ENCODE measurements at regions not wholly inside any gene's neighbourhood (a gene's known extent, or its start where the extent isn't known, plus 50 kb on each side); places are given as distances from the start of the nearest gene placed in this dataset.

DNA sequence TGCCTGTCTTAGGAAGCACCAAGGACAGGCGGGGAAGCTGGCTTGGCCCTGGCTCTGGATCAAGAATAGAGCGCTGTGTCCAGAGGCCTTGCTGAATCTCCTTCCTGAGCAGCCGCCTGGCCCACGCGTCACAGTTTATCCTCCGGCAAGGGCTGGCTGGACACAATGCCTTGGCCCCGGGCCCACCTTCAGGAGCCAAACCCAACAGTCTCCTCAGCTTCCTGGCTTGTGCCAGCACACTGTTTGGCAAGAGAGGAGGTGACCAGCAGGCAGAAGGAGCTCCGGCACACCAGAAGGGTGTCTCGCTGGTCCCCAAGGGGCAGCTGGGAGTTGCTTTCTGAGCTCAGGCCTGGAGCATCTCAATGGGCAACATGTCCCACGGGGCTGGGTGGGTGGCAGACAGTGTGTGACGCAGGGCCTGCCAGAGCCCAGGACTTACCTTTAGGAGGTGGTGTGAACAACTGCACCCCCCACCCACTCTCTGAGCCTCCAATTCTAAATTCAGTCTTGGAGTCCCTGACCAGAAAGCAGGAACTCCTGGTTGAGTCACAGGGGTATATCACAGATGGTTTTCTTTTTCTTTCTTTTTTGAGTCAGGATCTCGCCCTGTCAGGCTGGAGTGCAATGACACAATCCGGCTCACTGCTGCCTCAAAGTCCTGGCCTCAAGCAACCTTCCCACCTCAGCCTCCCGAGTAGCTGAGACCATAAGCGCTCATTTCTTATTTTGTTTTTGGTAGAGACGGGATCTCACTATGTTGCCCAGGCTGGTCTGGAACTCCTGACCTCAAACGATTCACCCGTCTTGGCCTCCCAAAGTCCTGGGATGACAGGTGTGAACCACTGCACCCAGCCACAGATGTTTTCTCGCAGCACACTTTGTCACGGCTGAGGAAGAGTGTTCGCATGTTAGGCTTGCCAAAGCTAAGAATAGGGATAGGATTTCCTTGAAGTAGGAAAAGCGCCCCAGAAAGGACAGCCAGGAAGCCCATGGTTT, 361.2 kb downstream of the BCOR start:
- TF ChIP-seq, protein P1, sequence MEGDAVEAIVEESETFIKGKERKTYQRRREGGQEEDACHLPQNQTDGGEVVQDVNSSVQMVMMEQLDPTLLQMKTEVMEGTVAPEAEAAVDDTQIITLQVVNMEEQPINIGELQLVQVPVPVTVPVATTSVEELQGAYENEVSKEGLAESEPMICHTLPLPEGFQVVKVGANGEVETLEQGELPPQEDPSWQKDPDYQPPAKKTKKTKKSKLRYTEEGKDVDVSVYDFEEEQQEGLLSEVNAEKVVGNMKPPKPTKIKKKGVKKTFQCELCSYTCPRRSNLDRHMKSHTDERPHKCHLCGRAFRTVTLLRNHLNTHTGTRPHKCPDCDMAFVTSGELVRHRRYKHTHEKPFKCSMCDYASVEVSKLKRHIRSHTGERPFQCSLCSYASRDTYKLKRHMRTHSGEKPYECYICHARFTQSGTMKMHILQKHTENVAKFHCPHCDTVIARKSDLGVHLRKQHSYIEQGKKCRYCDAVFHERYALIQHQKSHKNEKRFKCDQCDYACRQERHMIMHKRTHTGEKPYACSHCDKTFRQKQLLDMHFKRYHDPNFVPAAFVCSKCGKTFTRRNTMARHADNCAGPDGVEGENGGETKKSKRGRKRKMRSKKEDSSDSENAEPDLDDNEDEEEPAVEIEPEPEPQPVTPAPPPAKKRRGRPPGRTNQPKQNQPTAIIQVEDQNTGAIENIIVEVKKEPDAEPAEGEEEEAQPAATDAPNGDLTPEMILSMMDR (IDR thresholded peaks at IDR 0.05; ENCODE audit: borderline replicate concordance, insufficient read depth, low read depth, low read length), result no peak

DNA sequence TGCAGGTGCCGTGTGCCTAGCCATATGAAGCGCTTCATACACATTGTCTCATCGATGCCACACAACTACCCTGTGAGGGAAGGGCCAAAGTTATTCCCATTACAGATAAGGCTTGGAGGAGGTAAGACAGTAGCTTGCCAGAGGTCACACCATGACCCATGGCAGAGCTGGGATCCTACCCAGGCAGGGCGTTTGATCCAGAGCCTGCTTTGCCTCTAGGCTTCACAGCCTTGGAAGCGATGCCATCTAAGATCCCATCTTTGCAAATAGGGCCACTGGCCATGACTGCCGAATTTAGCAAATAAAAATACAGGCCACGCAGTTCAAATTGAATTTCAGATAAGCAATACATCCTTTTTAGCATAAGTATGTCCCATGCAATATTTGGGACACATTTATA, 358.2 kb downstream of the BCOR start:
- TF ChIP-seq, protein P1 (IDR thresholded peaks at IDR 0.05; ENCODE audit: borderline replicate concordance, insufficient read depth, low read depth, low read length), result no peak
- H3K4me3 ChIP-seq (ENCODE audit: low read depth, low read length), result no peak overlapping the region

More for the DNA sequence above, 361.2 kb downstream of the BCOR start:
- H3K4me3 ChIP-seq (ENCODE audit: low read depth, low read length), result no peak overlapping the region

DNA sequence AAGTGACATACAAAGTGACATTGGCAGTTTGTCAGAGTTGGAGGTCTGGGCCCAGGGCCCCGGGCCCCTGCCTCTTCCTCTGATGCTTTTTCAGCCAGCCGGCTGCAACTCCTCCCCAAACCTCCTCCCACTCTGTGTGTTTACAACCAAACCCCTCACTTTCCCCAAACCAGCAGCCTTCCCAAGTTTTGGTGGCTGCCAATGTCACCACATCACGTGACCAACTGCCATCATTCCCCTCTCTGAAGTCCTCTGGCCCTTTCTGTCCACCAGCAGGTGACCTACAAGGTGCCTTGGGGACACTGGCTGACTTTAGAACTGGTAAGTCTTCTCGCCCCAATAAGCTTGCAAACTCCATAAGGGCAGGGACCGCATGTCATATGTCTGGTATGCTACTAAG, 357.7 kb downstream of the BCOR start:
- H3K4me3 ChIP-seq (ENCODE audit: low read depth, low read length), result no peak overlapping the region
- TF ChIP-seq, protein P1 (IDR thresholded peaks at IDR 0.05; ENCODE audit: borderline replicate concordance, insufficient read depth, low read depth, low read length), result no peak

DNA sequence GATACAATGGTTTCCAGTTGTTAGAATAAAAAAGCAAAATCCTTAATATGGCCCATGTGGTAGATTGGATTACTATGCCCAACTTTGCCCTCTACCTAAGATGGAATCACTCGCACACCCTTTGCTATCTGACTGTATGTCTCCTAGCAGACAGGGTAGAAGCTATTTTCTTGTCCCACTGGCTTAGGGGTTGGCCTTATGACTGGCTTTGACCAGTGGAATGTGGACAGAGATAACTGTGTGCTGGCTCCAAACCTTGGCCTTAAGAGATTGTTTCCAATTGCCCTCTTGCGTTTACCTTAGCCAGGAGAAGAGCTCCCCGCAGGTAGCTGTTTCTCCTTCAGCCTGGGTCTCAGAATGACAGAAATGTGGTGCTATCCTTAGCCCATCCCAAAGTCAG, 355.9 kb downstream of the BCOR start:
- TF ChIP-seq, protein P1 (IDR thresholded peaks at IDR 0.05; ENCODE audit: borderline replicate concordance, insufficient read depth, low read depth, low read length), result no peak
- no peak overlapping the region for H3K4me3 ChIP-seq (ENCODE audit: low read depth, low read length)

DNA sequence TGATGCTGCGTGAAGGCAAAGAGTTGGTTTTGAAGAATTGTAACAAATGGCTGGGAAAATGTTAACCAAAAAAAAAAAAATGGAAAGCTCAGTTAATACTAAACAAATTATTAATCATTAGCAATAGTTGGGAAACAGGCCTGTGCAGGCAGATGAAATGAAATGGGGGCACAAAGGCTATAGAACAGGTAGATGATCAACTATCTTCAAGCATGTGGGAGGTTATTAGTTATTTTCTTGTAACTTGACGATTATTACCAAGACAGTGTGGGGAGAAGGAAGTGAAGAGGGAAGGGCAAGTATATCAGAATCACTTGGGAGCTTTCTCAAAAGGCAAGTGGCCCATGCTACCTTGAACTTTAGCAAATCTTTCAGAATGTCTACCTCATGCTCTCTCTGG, 351.9 kb downstream of the BCOR start:
- TF ChIP-seq, protein P1 (IDR thresholded peaks at IDR 0.05; ENCODE audit: borderline replicate concordance, insufficient read depth, low read depth, low read length), result no peak
- H3K4me3 ChIP-seq (ENCODE audit: low read depth, low read length), result no peak overlapping the region

DNA sequence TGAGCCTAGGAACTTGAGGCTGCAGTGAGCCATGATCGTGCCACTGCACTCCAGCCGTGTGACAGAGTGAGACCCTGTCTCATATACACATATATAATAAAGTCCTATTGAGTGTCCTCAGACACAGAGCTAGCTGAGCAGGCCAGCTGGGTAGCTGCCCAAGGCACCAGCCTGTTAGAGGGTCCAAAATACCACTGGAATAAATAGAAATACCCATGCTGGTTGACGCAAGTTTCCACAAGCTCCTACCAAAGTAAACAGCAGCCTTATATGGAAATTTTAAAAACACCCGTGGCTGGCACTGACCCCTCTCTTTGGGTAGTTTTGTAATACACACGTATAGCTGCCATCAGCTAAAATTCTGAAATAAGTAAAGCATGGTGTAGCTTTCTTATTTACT, 348.6 kb downstream of the BCOR start:
- H3K4me3 ChIP-seq (ENCODE audit: low read depth, low read length), result no peak overlapping the region
- TF ChIP-seq, protein P1 (IDR thresholded peaks at IDR 0.05; ENCODE audit: borderline replicate concordance, insufficient read depth, low read depth, low read length), result no peak

DNA sequence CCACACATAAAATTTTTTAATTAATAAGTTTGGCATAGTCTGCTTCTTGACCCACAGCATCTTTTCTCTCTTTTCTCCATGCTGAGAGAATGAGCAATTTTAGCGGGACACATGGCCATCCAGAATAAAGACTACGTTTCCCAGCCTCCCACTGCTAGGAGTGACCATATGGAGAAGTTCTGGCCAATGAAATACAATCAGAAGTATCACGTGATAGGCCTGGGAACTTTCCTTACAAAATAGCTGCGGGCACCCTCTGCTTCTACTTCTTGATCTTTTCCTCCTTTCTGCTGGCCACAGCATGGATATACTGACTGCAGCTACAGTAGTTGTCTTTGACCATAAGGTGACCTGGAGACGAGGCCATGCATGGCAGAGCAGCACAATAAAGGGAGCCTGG, 348.0 kb downstream of the BCOR start:
- TF ChIP-seq, protein P1 (IDR thresholded peaks at IDR 0.05; ENCODE audit: borderline replicate concordance, insufficient read depth, low read depth, low read length), result no peak

More for the DNA sequence above, 348.0 kb downstream of the BCOR start:
- no peak overlapping the region for H3K4me3 ChIP-seq (ENCODE audit: low read depth, low read length)

Measured in GM12875 (cell line).